Left colon (tissue), 2 donors: ENCODE measurements at regions not wholly inside any gene's neighbourhood (a gene's known extent, or its start where the extent isn't known, plus 50 kb on each side); places are given as distances from the start of the nearest gene placed in this dataset.
A peak's percentile ranks its signal among the peaks of the same experiment; 100 is the strongest.

Experiments
- ATAC-seq: fragments of 200-7000 bp; cut with Tn5 transposase; one replicate; pipeline ENCODE4 v1.9.1; 2020; ENCODE audit warnings: mild to moderate bottlenecking, moderate library complexity
- DNase-seq, 2 donors: peaks; one replicate each; pipeline ENCODE4 v3.0.0-alpha.2; 2020
- intact Hi-C, 2 donors: fragments of 100-400 bp; cut with DNase I in 1 of 2; cut with micrococcal nuclease in 1 of 2; formaldehyde crosslinking; loops; one replicate each; pipeline versions ENCODE4 v1.11.2 to v1.14.0; 2022; cut with DNase I, micrococcal nuclease
- donor health status: DM: no; HTN: no; CAD: no.
- donor health status: DM: yes; HTN: yes; CAD: no.

- no peak for DNase-seq
- intact Hi-C loops = no loop called here
- no peak for ATAC-seq
Observed at GRCh38 chr2:181114021-181114420, 133.6 kb downstream of the UBE2E3 start.

GRCh38 chr2:181116261-181116660, 135.9 kb downstream of the UBE2E3 start:
- ATAC-seq = no peak
- no peak for DNase-seq
- intact Hi-C loops = no loop called here

GRCh38 chr2:181117206-181117925, 137.0 kb downstream of the UBE2E3 start:
- no peak for DNase-seq
- intact Hi-C loops = no loop called here
- no peak for ATAC-seq

GRCh38 chr2:181120625-181121024, 140.2 kb downstream of the UBE2E3 start:
- intact Hi-C loops = no loop called here
- no peak for DNase-seq
- ATAC-seq = no peak

GRCh38 chr2:181121996-181122395, 141.6 kb downstream of the UBE2E3 start:
- ATAC-seq = no peak
- no peak for DNase-seq
- intact Hi-C loops = no loop called here

- intact Hi-C loops = no loop called here
- DNase-seq (no peak), ATAC-seq (no peak)
Observed at GRCh38 chr2:181122601-181123000, 142.2 kb downstream of the UBE2E3 start.

- DNase-seq (no peak), ATAC-seq (peak; percentile 39)
- intact Hi-C loops = no loop called here
Observed at GRCh38 chr2:181123798-181124231, 143.4 kb downstream of the UBE2E3 start.

- ATAC-seq = no peak
- no peak for DNase-seq
- intact Hi-C loops = no loop called here
Observed at GRCh38 chr2:181124497-181124896, 144.1 kb downstream of the UBE2E3 start.

GRCh38 chr2:181125359-181125758, 145.0 kb downstream of the UBE2E3 start:
- intact Hi-C loops = no loop called here
- DNase-seq (no peak), ATAC-seq (no peak)

GRCh38 chr2:181126311-181126868, 146.0 kb downstream of the UBE2E3 start:
- intact Hi-C loops = no loop called here
- ATAC-seq (no peak), DNase-seq (no peak)

GRCh38 chr2:181128199-181128598, 147.8 kb downstream of the UBE2E3 start:
- ATAC-seq (no peak), DNase-seq (no peak)
- intact Hi-C loops = no loop called here

- no peak for DNase-seq
- intact Hi-C loops = no loop called here
- ATAC-seq = no peak
Observed at GRCh38 chr2:181129364-181130056, 149.1 kb downstream of the UBE2E3 start.

- DNase-seq (no peak), ATAC-seq (no peak)
- intact Hi-C loops = no loop called here
Observed at GRCh38 chr2:181130686-181131085, 150.3 kb downstream of the UBE2E3 start.

GRCh38 chr2:181131584-181131983, 151.2 kb downstream of the UBE2E3 start:
- DNase-seq (no peak), ATAC-seq (no peak)
- intact Hi-C loops = no loop called here

GRCh38 chr2:181138816-181139215, 158.4 kb downstream of the UBE2E3 start:
- no peak for DNase-seq
- intact Hi-C loops = no loop called here
- ATAC-seq = no peak

GRCh38 chr2:181139831-181140230, 159.4 kb downstream of the UBE2E3 start:
- intact Hi-C loops = no loop called here
- ATAC-seq (no peak), DNase-seq (no peak)

GRCh38 chr2:181140414-181140813, 160.0 kb downstream of the UBE2E3 start:
- ATAC-seq (no peak), DNase-seq (no peak)
- intact Hi-C loops = no loop called here

- ATAC-seq (no peak), DNase-seq (no peak)
- intact Hi-C loops = no loop called here
Observed at GRCh38 chr2:181140928-181141327, 160.5 kb downstream of the UBE2E3 start.

- intact Hi-C loops = no loop called here
- DNase-seq (no peak), ATAC-seq (no peak)
Observed at GRCh38 chr2:181141676-181142075, 161.3 kb downstream of the UBE2E3 start.

GRCh38 chr2:181142514-181142913, 162.1 kb downstream of the UBE2E3 start:
- intact Hi-C loops = no loop called here
- no peak for DNase-seq
- no peak for ATAC-seq
